ENCODE measurements at regions not wholly inside any gene's neighbourhood (a gene's known extent, or its start where the extent isn't known, plus 50 kb on each side); places are given as distances from the start of the nearest gene placed in this dataset.

DNA sequence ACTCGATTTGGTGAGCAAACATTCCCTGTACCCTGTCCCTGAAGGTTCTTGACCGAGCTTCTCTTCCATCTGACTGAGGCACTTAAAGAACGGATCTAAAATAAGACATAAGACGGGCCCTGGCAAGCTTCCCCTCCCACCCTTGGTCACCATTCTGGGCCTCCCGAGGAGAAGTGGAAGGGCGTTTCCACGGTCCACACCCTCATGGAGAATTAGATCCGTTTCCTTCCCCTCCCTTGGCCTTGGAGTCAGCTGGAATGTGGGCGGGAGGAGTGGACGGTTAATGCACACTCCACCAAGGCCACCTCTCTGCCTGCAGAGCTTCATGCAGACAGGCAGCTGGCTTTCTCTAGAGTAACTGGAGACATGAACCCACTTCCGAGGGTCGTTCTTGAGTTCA, 257.3 kb upstream of the APCDD1 start:
- intact Hi-C loops (cut with micrococcal nuclease; ENCODE audit: unreplicated experiment) = no loop called here
- ChIA-PET CTCF (no interaction called here), POLR2A (ENCODE audit: unreplicated experiment) (no interaction called here)
- H3F3A ChIP-seq (ENCODE audit: insufficient read depth, low read depth) = no peaks in the 10 kb centered on the region
- H3K4me1 ChIP-seq (replicated peaks; ENCODE audit: insufficient read depth) = no peaks in the 10 kb centered on the region
- no peak overlapping the region for H3K27ac ChIP-seq
- H3K4me2 ChIP-seq = no peak overlapping the region
- H4K20me1 ChIP-seq (ENCODE audit: insufficient read depth) = no peaks in the 10 kb centered on the region
- H3K4me3 ChIP-seq = no peak overlapping the region
- H2AFZ ChIP-seq = no peak overlapping the region
- no TSS peak for BruUV-seq (replicated peaks)
- no peaks in the 10 kb centered on the region for H3K79me2 ChIP-seq (ENCODE audit: low read depth)
- H3K9me2 ChIP-seq (ENCODE audit: insufficient read depth) = no peaks in the 10 kb centered on the region
- no peaks in the 10 kb centered on the region for H3K36me3 ChIP-seq (ENCODE audit: low read depth)
- H3K27me3 ChIP-seq (ENCODE audit: insufficient read depth, low read depth) = no peaks in the 10 kb centered on the region
- no peak for DNase-seq
- TF ChIP-seq, protein P1, sequence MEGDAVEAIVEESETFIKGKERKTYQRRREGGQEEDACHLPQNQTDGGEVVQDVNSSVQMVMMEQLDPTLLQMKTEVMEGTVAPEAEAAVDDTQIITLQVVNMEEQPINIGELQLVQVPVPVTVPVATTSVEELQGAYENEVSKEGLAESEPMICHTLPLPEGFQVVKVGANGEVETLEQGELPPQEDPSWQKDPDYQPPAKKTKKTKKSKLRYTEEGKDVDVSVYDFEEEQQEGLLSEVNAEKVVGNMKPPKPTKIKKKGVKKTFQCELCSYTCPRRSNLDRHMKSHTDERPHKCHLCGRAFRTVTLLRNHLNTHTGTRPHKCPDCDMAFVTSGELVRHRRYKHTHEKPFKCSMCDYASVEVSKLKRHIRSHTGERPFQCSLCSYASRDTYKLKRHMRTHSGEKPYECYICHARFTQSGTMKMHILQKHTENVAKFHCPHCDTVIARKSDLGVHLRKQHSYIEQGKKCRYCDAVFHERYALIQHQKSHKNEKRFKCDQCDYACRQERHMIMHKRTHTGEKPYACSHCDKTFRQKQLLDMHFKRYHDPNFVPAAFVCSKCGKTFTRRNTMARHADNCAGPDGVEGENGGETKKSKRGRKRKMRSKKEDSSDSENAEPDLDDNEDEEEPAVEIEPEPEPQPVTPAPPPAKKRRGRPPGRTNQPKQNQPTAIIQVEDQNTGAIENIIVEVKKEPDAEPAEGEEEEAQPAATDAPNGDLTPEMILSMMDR (conservative IDR thresholded peaks at IDR 0.05) = no peak
- no peak for TF ChIP-seq EZH2 (IDR thresholded peaks at IDR 0.05; ENCODE audit: low read depth)
- peaks cover 4% of the 10 kb centered on the region; the same call in 1 of the 2 replicates for H3K9me3 ChIP-seq (ENCODE audit: insufficient read depth, low read depth)

DNA sequence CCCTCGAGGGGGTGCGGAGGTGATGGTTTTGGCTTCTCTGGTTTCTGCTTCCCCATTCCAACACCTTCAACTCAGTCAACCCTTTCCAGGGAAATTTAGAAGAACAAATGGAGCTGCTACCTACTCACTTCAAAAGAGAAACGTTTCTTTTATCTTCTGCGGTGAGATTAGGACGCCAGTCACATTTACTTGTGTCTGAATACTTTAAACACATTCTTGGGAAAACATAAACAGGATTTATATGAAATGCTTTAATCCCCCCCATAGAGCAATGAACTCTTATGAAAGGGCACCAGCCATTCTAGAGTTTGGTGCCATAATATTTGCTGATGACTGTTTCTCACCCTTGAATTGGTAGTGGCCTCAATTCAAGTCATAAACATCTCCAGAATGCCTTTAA, 253.2 kb upstream of the APCDD1 start:
- no peak overlapping the region for H3K27ac ChIP-seq
- no peaks in the 10 kb centered on the region for H3K79me2 ChIP-seq (ENCODE audit: low read depth)
- H3F3A ChIP-seq (ENCODE audit: insufficient read depth, low read depth) = no peaks in the 10 kb centered on the region
- CTCF ChIA-PET = no interaction called here
- H3K4me2 ChIP-seq = no peak overlapping the region
- intact Hi-C loops (cut with micrococcal nuclease; ENCODE audit: unreplicated experiment) = no loop called here
- H4K20me1 ChIP-seq (ENCODE audit: insufficient read depth) = no peaks in the 10 kb centered on the region
- H3K27me3 ChIP-seq (ENCODE audit: insufficient read depth, low read depth) = no peaks in the 10 kb centered on the region
- no peak overlapping the region for H3K4me3 ChIP-seq
- TF ChIP-seq EZH2 (IDR thresholded peaks at IDR 0.05; ENCODE audit: low read depth) = no peak
- TF ChIP-seq, protein P1 (conservative IDR thresholded peaks at IDR 0.05) = no peak
- no peaks in the 10 kb centered on the region for H3K4me1 ChIP-seq (replicated peaks; ENCODE audit: insufficient read depth)
- no TSS peak for BruUV-seq (replicated peaks)
- no peak overlapping the region for H2AFZ ChIP-seq
- H3K9me3 ChIP-seq (ENCODE audit: insufficient read depth, low read depth) = peaks cover 4% of the 10 kb centered on the region; the same call in 1 of the 2 replicates
- POLR2A ChIA-PET (ENCODE audit: unreplicated experiment) = no interaction called here
- DNase-seq = no peak
- no peaks in the 10 kb centered on the region for H3K36me3 ChIP-seq (ENCODE audit: low read depth)
- no peaks in the 10 kb centered on the region for H3K9me2 ChIP-seq (ENCODE audit: insufficient read depth)

DNA sequence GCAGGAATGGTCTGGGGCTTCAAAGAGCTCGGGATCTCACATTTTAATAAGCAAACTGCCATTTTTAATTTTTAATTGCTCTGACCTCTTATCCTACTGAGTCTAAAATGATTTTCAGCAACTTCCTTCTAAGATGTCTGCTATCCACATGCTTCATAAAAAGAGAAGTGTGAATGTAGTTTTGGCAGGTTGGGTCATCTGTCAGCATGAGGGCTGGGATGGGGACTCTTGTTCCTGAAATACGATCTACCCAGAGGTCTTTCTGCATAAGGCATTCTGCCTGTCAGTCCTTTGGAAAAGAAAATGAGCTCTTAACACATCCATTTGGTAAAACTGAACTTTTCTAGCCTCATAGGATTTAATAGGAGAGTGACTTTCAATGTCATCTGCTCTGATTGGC, 252.8 kb upstream of the APCDD1 start:
- no peak overlapping the region for H2AFZ ChIP-seq
- no peaks in the 10 kb centered on the region for H3K79me2 ChIP-seq (ENCODE audit: low read depth)
- H3K9me3 ChIP-seq (ENCODE audit: insufficient read depth, low read depth) = peaks cover 4% of the 10 kb centered on the region; the same call in 1 of the 2 replicates
- no peaks in the 10 kb centered on the region for H3K9me2 ChIP-seq (ENCODE audit: insufficient read depth)
- H3K27ac ChIP-seq = no peak overlapping the region
- CTCF ChIA-PET = no interaction called here
- TF ChIP-seq, protein P1 (conservative IDR thresholded peaks at IDR 0.05) = no peak
- no peak for TF ChIP-seq EZH2 (IDR thresholded peaks at IDR 0.05; ENCODE audit: low read depth)
- intact Hi-C loops (cut with micrococcal nuclease; ENCODE audit: unreplicated experiment) = no loop called here
- H3K4me3 ChIP-seq = no peak overlapping the region
- no peak for DNase-seq
- POLR2A ChIA-PET (ENCODE audit: unreplicated experiment) = no interaction called here
- no peaks in the 10 kb centered on the region for H3K4me1 ChIP-seq (replicated peaks; ENCODE audit: insufficient read depth)
- BruUV-seq (replicated peaks) = no TSS peak
- no peak overlapping the region for H3K4me2 ChIP-seq
- H3K27me3 ChIP-seq (ENCODE audit: insufficient read depth, low read depth) = no peaks in the 10 kb centered on the region
- no peaks in the 10 kb centered on the region for H4K20me1 ChIP-seq (ENCODE audit: insufficient read depth)
- no peaks in the 10 kb centered on the region for H3K36me3 ChIP-seq (ENCODE audit: low read depth)
- no peaks in the 10 kb centered on the region for H3F3A ChIP-seq (ENCODE audit: insufficient read depth, low read depth)
